ENCODE measurements at regions not wholly inside any gene's neighbourhood (a gene's known extent, or its start where the extent isn't known, plus 50 kb on each side); places are given as distances from the start of the nearest gene placed in this dataset.

GRCh38 chr10:124180044-124180745, 86.8 kb upstream of the CHST15 start:
- TF ChIP-seq CTCF (IDR thresholded peaks at IDR 0.05; ENCODE audit: control insufficient read depth, extremely low read depth, insufficient read depth) = no peak

GRCh38 chr10:124179308-124180043, 86.1 kb upstream of the CHST15 start:
- no peak for TF ChIP-seq CTCF (IDR thresholded peaks at IDR 0.05; ENCODE audit: control insufficient read depth, extremely low read depth, insufficient read depth)
- DNase-seq (ENCODE audit: low read depth) = no peak
- H3K4me3 ChIP-seq (ENCODE audit: low read depth, low read length) = no peak overlapping the region

More at GRCh38 chr10:124180044-124180745, 86.8 kb upstream of the CHST15 start:
- DNase-seq (ENCODE audit: low read depth) = no peak
- no peak overlapping the region for H3K4me3 ChIP-seq (ENCODE audit: low read depth, low read length)

GRCh38 chr10:124177180-124177518, 83.8 kb upstream of the CHST15 start:
- TF ChIP-seq CTCF (IDR thresholded peaks at IDR 0.05; ENCODE audit: control insufficient read depth, extremely low read depth, insufficient read depth) = no peak
- no peak for DNase-seq (ENCODE audit: low read depth)
- H3K4me3 ChIP-seq (ENCODE audit: low read depth, low read length) = no peak overlapping the region

DNA sequence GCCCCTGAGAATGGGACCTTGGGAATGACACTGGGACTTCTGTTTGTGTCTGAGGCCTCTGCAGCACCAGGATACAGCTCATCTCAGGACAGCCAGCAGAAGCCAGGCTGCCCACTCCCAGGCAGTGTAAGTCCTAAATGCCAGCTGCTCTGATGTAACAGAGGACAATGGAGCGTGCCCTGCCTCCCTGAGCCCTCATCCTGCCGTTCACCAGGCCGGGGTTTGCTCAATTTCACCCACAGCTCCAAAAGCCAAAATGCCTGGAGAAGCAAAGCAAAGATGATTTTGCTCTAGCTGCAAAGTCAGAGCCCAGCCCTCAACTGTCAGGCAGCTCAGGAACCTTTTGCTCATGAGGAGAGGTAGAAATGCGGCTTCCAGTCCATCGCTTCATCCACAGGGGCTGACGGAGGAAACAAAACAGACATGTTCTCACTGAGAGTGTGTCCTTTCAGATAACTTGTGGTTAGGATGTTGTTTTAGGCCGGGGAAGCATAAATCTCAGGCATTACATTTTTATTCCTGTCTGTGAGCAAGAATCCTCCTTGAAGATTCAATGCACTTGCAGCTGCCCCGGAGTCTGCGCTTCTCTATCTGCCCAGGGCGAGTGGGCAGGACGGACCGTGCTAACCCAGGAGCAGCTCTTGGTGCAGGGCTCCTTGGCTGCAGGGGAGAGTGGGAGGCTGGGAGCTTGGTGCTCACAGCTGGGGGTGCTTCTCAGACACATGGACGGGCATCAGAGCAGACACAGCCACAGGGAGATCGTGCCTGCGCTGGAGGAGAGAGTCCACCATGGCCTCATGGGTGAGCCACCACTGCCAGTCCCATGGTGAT, 83.2 kb upstream of the CHST15 start:
- H3K4me3 ChIP-seq (ENCODE audit: low read depth, low read length) = no peak overlapping the region
- DNase-seq (ENCODE audit: low read depth) = no peak
- TF ChIP-seq CTCF (IDR thresholded peaks at IDR 0.05; ENCODE audit: control insufficient read depth, extremely low read depth, insufficient read depth) = no peak

DNA sequence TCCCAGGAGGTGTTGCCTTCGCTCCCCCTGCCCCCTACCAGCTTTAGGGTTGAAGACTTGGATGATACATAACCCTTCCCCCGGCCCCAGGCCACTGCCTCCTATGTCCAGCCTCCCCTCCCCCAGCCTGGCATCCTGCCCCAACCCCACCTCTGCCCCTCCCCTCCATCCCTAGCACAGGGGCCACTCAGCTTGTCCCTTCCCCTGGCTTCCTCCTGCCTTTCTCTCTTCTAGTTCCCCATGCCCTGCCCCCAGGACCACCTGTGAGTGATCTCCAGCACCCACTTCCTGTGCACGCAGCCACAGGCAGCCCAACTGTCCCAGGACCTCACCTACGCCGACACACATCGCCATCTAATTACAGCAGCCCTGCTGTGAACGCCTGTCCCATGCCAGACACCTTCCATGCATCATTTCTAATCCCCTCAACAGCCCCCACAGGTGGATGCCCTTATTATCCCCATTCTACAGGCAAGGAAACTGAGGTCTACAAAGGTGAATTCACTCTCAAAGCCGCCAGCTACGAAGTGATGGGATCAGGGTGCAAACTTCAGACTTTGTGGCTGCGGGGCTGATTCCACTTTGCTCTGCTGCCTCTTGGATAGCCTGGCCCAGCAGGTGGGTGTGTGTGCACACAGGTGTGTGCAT, 82.4 kb upstream of the CHST15 start:
- TF ChIP-seq CTCF (IDR thresholded peaks at IDR 0.05; ENCODE audit: control insufficient read depth, extremely low read depth, insufficient read depth) = no peak
- H3K4me3 ChIP-seq (ENCODE audit: low read depth, low read length) = no peak overlapping the region
- no peak for DNase-seq (ENCODE audit: low read depth)
